GM12872 (cell line): ENCODE measurements at regions not wholly inside any gene's neighbourhood (a gene's known extent, or its start where the extent isn't known, plus 50 kb on each side); places are given as distances from the start of the nearest gene placed in this dataset.

ENCODE experiments used
- CTCF ChIP-seq: IDR thresholded peaks from 3 replicates; pipeline ENCODE4 v1.5.1; 2011; ENCODE audit warnings: low read depth, mild to moderate bottlenecking, low read length, moderate library complexity; ENCODE audit not compliant: insufficient read depth

- TF ChIP-seq CTCF, result no peak
Observed at GRCh38 chr4:124868495-124868894, 156.0 kb upstream of the ANKRD50 start.

GRCh38 chr4:124867536-124867935, 155.0 kb upstream of the ANKRD50 start:
- no peak for TF ChIP-seq CTCF

- TF ChIP-seq CTCF, result no peak
Observed at GRCh38 chr4:124866301-124866700, 153.8 kb upstream of the ANKRD50 start.

GRCh38 chr4:124863040-124863545, 150.6 kb upstream of the ANKRD50 start:
- TF ChIP-seq CTCF, result no peak

- TF ChIP-seq CTCF, result no peak
Observed at GRCh38 chr4:124862261-124862660, 149.7 kb upstream of the ANKRD50 start.

DNA sequence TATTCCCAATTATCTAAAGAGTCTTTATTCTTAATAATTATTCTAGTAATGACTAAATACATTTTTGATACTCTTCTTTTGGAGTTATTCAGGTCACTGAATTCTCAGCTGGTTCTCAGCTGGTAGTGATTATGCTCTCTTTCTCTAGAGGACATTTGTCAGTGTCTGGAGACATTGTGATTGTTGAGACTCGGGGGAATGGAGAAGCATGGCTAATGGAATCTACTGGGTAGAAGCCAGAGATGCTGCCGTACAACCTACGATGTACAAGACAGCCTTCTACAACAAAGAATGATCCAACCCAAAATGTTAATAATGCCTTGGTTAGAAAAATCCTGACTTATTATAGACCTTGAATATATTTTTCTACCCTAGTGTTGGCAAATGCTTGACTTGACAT, 149.2 kb upstream of the ANKRD50 start:
- no peak for TF ChIP-seq CTCF

GRCh38 chr4:124854968-124855367, 142.4 kb upstream of the ANKRD50 start:
- TF ChIP-seq CTCF, result no peak

DNA sequence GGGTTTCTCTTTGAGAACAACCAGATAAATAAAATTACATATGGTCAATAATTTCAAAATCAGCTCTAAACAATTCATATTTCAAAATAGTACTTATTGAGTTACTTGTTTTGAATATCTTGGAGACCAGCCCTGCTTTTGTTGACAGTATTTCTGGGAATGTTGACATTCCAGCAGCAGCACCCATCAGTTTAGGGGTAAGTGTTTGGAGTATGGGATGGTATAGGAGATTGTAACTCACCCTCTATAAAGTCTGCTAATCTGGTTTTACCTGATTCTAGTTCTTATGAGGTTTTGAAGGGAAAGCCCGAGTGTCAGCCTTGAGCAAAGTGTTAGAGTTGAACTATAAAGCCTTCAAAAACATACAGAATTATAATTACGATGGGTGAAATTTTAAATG, 139.2 kb upstream of the ANKRD50 start:
- TF ChIP-seq CTCF, result no peak
